Activated CD4-positive, alpha-beta memory T cell treated with anti-CD3 and anti-CD28 coated beads for 36 hours (primary cell): ENCODE measurements at regions not wholly inside any gene's neighbourhood (a gene's known extent, or its start where the extent isn't known, plus 50 kb on each side); places are given as distances from the start of the nearest gene placed in this dataset.
"Not testable (repeated sequence)": the region's sequence is repeated elsewhere in the genome, so short reads cannot be mapped to it uniquely, and the experiment has no call there.

Experiments
- CTCF ChIA-PET: fragments of 350-600 bp; sonication (Branson Sonifier 250); formaldehyde crosslinking; loops from one replicate; lab custom pipeline; 2021; ENCODE audit warnings: antibody characterized with exemption, inconsistent platforms; lab: Charles Lee
- POLR2A ChIA-PET: fragments of 350-600 bp; sonication (Branson Sonifier 250); formaldehyde crosslinking; loops from one replicate; lab custom pipeline; 2021; ENCODE audit warnings: antibody characterized with exemption; lab: Charles Lee
- DNase-seq: peaks from one replicate; pipeline ENCODE4 v3.0.0-alpha.2; 2020
- H3K27ac Mint-ChIP-seq: one replicate; pipeline ENCODE4 v1.8.0; 2021; ENCODE audit warnings: mixed read lengths
- H3K27me3 Mint-ChIP-seq: one replicate; pipeline ENCODE4 v1.8.0; 2021; ENCODE audit warnings: mixed read lengths
- H3K36me3 Mint-ChIP-seq: one replicate; pipeline ENCODE4 v1.8.0; 2021; ENCODE audit warnings: mixed read lengths
- H3K4me1 Mint-ChIP-seq: one replicate; pipeline ENCODE4 v1.8.0; 2021; ENCODE audit warnings: low read depth, mixed read lengths
- H3K4me3 Mint-ChIP-seq: one replicate; pipeline ENCODE4 v1.8.0; 2021; ENCODE audit warnings: mild to moderate bottlenecking, mixed read lengths
- H3K9me3 Mint-ChIP-seq: one replicate; pipeline ENCODE4 v1.8.0; 2021; ENCODE audit warnings: mixed read lengths
- intact Hi-C: fragments of 100-400 bp; cut with micrococcal nuclease; formaldehyde crosslinking; loops from one replicate; pipeline ENCODE4 v1.15.1; 2023

- DNase-seq = no peak
- H3K9me3 Mint-ChIP-seq = no peaks in the 10 kb centered on the region
- H3K36me3 Mint-ChIP-seq = no peaks in the 10 kb centered on the region
- H3K27me3 Mint-ChIP-seq = peaks cover 8% of the 10 kb centered on the region
- CTCF ChIA-PET = no interaction called here
- H3K4me3 Mint-ChIP-seq = no peak overlapping the region
- POLR2A ChIA-PET = no interaction called here
- H3K27ac Mint-ChIP-seq = no peak overlapping the region
- intact Hi-C loops = no loop called here
- no peaks in the 10 kb centered on the region for H3K4me1 Mint-ChIP-seq
Observed at GRCh38 chrX:140088438-140088837, 123.1 kb upstream of the CXorf66 start.

GRCh38 chrX:140087875-140088274, 122.6 kb upstream of the CXorf66 start:
- Mint-ChIP-seq H3K4me1 (no peaks in the 10 kb centered on the region), H3K36me3 (no peaks in the 10 kb centered on the region), H3K27ac (no peak overlapping the region), H3K9me3 (no peaks in the 10 kb centered on the region), H3K27me3 (peaks cover 8% of the 10 kb centered on the region), H3K4me3 (no peak overlapping the region)
- ChIA-PET POLR2A (no interaction called here), CTCF (no interaction called here)
- DNase-seq = no peak
- intact Hi-C loops = no loop called here

GRCh38 chrX:140086691-140087090, 121.4 kb upstream of the CXorf66 start:
- intact Hi-C loops = no loop called here
- CTCF ChIA-PET = no interaction called here
- no peaks in the 10 kb centered on the region for H3K4me1 Mint-ChIP-seq
- POLR2A ChIA-PET = no interaction called here
- no peak for DNase-seq
- H3K9me3 Mint-ChIP-seq = no peaks in the 10 kb centered on the region
- H3K36me3 Mint-ChIP-seq = no peaks in the 10 kb centered on the region
- peaks cover 6% of the 10 kb centered on the region for H3K27me3 Mint-ChIP-seq
- no peak overlapping the region for H3K4me3 Mint-ChIP-seq
- H3K27ac Mint-ChIP-seq = no peak overlapping the region

- H3K36me3 Mint-ChIP-seq, H3K4me1 Mint-ChIP-seq, H3K9me3 Mint-ChIP-seq, H3K27ac Mint-ChIP-seq, DNase-seq, intact Hi-C loops, H3K4me3 Mint-ChIP-seq, CTCF ChIA-PET, H3K27me3 Mint-ChIP-seq, POLR2A ChIA-PET: not testable (repeated sequence)
Observed at GRCh38 chrX:140074851-140075250, 109.5 kb upstream of the CXorf66 start.

GRCh38 chrX:140071037-140071436, 105.7 kb upstream of the CXorf66 start:
- Mint-ChIP-seq H3K27ac (no peak overlapping the region), H3K4me1 (no peaks in the 10 kb centered on the region), H3K27me3 (no peaks in the 10 kb centered on the region), H3K4me3 (no peak overlapping the region), H3K9me3 (no peaks in the 10 kb centered on the region), H3K36me3 (no peaks in the 10 kb centered on the region)
- intact Hi-C loops = no loop called here
- POLR2A ChIA-PET = no interaction called here
- DNase-seq = no peak
- CTCF ChIA-PET = no interaction called here

GRCh38 chrX:140065961-140066662, 100.8 kb upstream of the CXorf66 start:
- POLR2A ChIA-PET = no interaction called here
- intact Hi-C loops = no loop called here
- DNase-seq = no peak
- no peaks in the 10 kb centered on the region for H3K36me3 Mint-ChIP-seq
- H3K4me1 Mint-ChIP-seq = no peaks in the 10 kb centered on the region
- no peaks in the 10 kb centered on the region for H3K27me3 Mint-ChIP-seq
- CTCF ChIA-PET = no interaction called here
- no peaks in the 10 kb centered on the region for H3K9me3 Mint-ChIP-seq
- H3K27ac Mint-ChIP-seq = no peak overlapping the region
- H3K4me3 Mint-ChIP-seq = no peak overlapping the region

GRCh38 chrX:140064993-140065392, 99.7 kb upstream of the CXorf66 start:
- Mint-ChIP-seq H3K27ac (no peak overlapping the region), H3K4me3 (no peak overlapping the region), H3K4me1 (no peaks in the 10 kb centered on the region), H3K27me3 (no peaks in the 10 kb centered on the region), H3K9me3 (no peaks in the 10 kb centered on the region), H3K36me3 (no peaks in the 10 kb centered on the region)
- no peak for DNase-seq
- intact Hi-C loops = no loop called here
- ChIA-PET CTCF (no interaction called here), POLR2A (no interaction called here)

GRCh38 chrX:140057001-140057411, 91.7 kb upstream of the CXorf66 start:
- no peak overlapping the region for H3K4me3 Mint-ChIP-seq
- peak; percentile 63 for DNase-seq
- CTCF ChIA-PET = interaction anchor here (0.9 to 4.3 kb wide), 2 partner anchors 85 to 676 kb away, joined by 3 to 25 read pairs; no protein-coding TSS in a partner anchor
- H3K27ac Mint-ChIP-seq = no peak overlapping the region
- POLR2A ChIA-PET = no interaction called here
- no peaks in the 10 kb centered on the region for H3K36me3 Mint-ChIP-seq
- peaks cover 2% of the 10 kb centered on the region for H3K27me3 Mint-ChIP-seq
- H3K4me1 Mint-ChIP-seq = no peaks in the 10 kb centered on the region
- intact Hi-C loops = loop anchor here (1.0 kb wide), 1 partner anchor 84 kb away; no protein-coding TSS in a partner anchor
- H3K9me3 Mint-ChIP-seq = no peaks in the 10 kb centered on the region

- intact Hi-C loops = no loop called here
- Mint-ChIP-seq H3K4me3 (no peak overlapping the region), H3K27ac (no peak overlapping the region), H3K27me3 (peaks cover 2% of the 10 kb centered on the region), H3K36me3 (no peaks in the 10 kb centered on the region), H3K4me1 (no peaks in the 10 kb centered on the region), H3K9me3 (no peaks in the 10 kb centered on the region)
- CTCF ChIA-PET = no interaction called here
- POLR2A ChIA-PET = no interaction called here
- DNase-seq = no peak
Observed at GRCh38 chrX:140053846-140054245, 88.5 kb upstream of the CXorf66 start.

- H3K9me3 Mint-ChIP-seq = no peaks in the 10 kb centered on the region
- H3K27me3 Mint-ChIP-seq = no peaks in the 10 kb centered on the region
- DNase-seq = no peak
- no peak overlapping the region for H3K27ac Mint-ChIP-seq
- no peak overlapping the region for H3K4me3 Mint-ChIP-seq
- no peaks in the 10 kb centered on the region for H3K36me3 Mint-ChIP-seq
- ChIA-PET CTCF (no interaction called here), POLR2A (no interaction called here)
- intact Hi-C loops = no loop called here
- no peaks in the 10 kb centered on the region for H3K4me1 Mint-ChIP-seq
Observed at GRCh38 chrX:140050906-140051305, 85.6 kb upstream of the CXorf66 start.

- Mint-ChIP-seq H3K36me3 (no peaks in the 10 kb centered on the region), H3K9me3 (peaks cover 5% of the 10 kb centered on the region)
- POLR2A ChIA-PET = no interaction called here
Observed at GRCh38 chrX:140040386-140040785, 75.1 kb upstream of the CXorf66 start.

GRCh38 chrX:140038842-140039241, 73.5 kb upstream of the CXorf66 start:
- intact Hi-C loops = no loop called here
- Mint-ChIP-seq H3K36me3 (no peaks in the 10 kb centered on the region), H3K4me1 (no peaks in the 10 kb centered on the region), H3K27ac (no peak overlapping the region), H3K27me3 (peaks cover 2% of the 10 kb centered on the region), H3K4me3 (no peak overlapping the region), H3K9me3 (peaks cover 5% of the 10 kb centered on the region)
- DNase-seq = no peak
- POLR2A ChIA-PET = no interaction called here
- CTCF ChIA-PET = no interaction called here

More at GRCh38 chrX:140040386-140040785, 75.1 kb upstream of the CXorf66 start:
- DNase-seq = no peak
- Mint-ChIP-seq H3K27ac (no peak overlapping the region), H3K4me3 (no peak overlapping the region), H3K4me1 (no peaks in the 10 kb centered on the region), H3K27me3 (peaks cover 2% of the 10 kb centered on the region)
- intact Hi-C loops = no loop called here
- CTCF ChIA-PET = no interaction called here

- CTCF ChIA-PET = no interaction called here
Observed at GRCh38 chrX:140034916-140035315, 69.6 kb upstream of the CXorf66 start.

More at GRCh38 chrX:140034916-140035315, 69.6 kb upstream of the CXorf66 start:
- DNase-seq = no peak
- no peaks in the 10 kb centered on the region for H3K4me1 Mint-ChIP-seq
- H3K9me3 Mint-ChIP-seq = peaks cover 5% of the 10 kb centered on the region
- intact Hi-C loops = no loop called here
- peaks cover 5% of the 10 kb centered on the region for H3K27me3 Mint-ChIP-seq
- H3K36me3 Mint-ChIP-seq = no peaks in the 10 kb centered on the region
- H3K4me3 Mint-ChIP-seq = no peak overlapping the region
- POLR2A ChIA-PET = no interaction called here
- no peak overlapping the region for H3K27ac Mint-ChIP-seq
